ENCODE measurements at regions not wholly inside any gene's neighbourhood (a gene's known extent, or its start where the extent isn't known, plus 50 kb on each side); places are given as distances from the start of the nearest gene placed in this dataset.

- H2BK5ac ChIP-seq (ENCODE audit: low read depth, low read length, poor library complexity, severe bottlenecking), result no peak overlapping the region
- H3K27ac ChIP-seq (ENCODE audit: low read length, poor library complexity, severe bottlenecking), result no peak overlapping the region
- no peak overlapping the region for H2BK12ac ChIP-seq (ENCODE audit: low read length in 2 of 2)
- no peak overlapping the region for H3K4ac ChIP-seq (ENCODE audit: low read depth in 1 of 2, low read length in 2 of 2)
- H3K4me1 ChIP-seq (ENCODE audit: control insufficient read depth, insufficient read depth, low read depth, low read length), result no peaks in the 10 kb centered on the region
- no peak overlapping the region for H2BK120ac ChIP-seq (ENCODE audit: low read depth, low read length)
- no peak overlapping the region for H3K4me3 ChIP-seq (ENCODE audit: insufficient read depth in 1 of 2, low read depth in 1 of 2, low read length in 2 of 2)
- DNase-seq, result no peak
- H3K14ac ChIP-seq (ENCODE audit: low read length in 2 of 2), result no peak overlapping the region
- H3K79me1 ChIP-seq (replicated peaks; ENCODE audit: low read length, poor library complexity, severe bottlenecking), result no peaks in the 10 kb centered on the region
- no peak overlapping the region for H3K4me2 ChIP-seq (ENCODE audit: low read length, poor library complexity, severe bottlenecking)
- no peaks in the 10 kb centered on the region for H3K36me3 ChIP-seq (ENCODE audit: control insufficient read depth in 1 of 2, insufficient read depth in 2 of 2, low read depth in 1 of 2, low read length in 2 of 2)
- H4K8ac ChIP-seq (ENCODE audit: low read length), result no peak overlapping the region
- H3K18ac ChIP-seq (ENCODE audit: low read depth in 1 of 2, low read length in 2 of 2), result no peak overlapping the region
- H2AFZ ChIP-seq (ENCODE audit: low read depth, low read length), result no peak overlapping the region
- H3K9ac ChIP-seq (ENCODE audit: low read length), result no peak overlapping the region
- no peaks in the 10 kb centered on the region for H3K27me3 ChIP-seq (ENCODE audit: control insufficient read depth in 1 of 2, insufficient read depth in 1 of 2, low read length in 2 of 2)
- H2BK15ac ChIP-seq (ENCODE audit: low read depth, poor library complexity, severe bottlenecking), result no peak overlapping the region
- no peak overlapping the region for H3K23ac ChIP-seq (ENCODE audit: low read length in 2 of 2)
- H4K91ac ChIP-seq (ENCODE audit: low read length), result no peak overlapping the region
- no peak overlapping the region for H2AK5ac ChIP-seq (ENCODE audit: low read length, severe bottlenecking)
- H3K9me3 ChIP-seq (ENCODE audit: control insufficient read depth, low read length), result peaks cover 6% of the 10 kb centered on the region
Measured at GRCh38 chr11:90874281-90874680, 651.4 kb upstream of the CHORDC1 start.

- H3K27me3 ChIP-seq (ENCODE audit: control insufficient read depth in 1 of 2, insufficient read depth in 1 of 2, low read length in 2 of 2), result no peaks in the 10 kb centered on the region
- H2BK120ac ChIP-seq (ENCODE audit: low read depth, low read length), result no peak overlapping the region
- H2AK5ac ChIP-seq (ENCODE audit: low read length, severe bottlenecking), result no peak overlapping the region
- no peak overlapping the region for H4K8ac ChIP-seq (ENCODE audit: low read length)
- no peak for DNase-seq
- no peak overlapping the region for H2BK15ac ChIP-seq (ENCODE audit: low read depth, poor library complexity, severe bottlenecking)
- H3K9me3 ChIP-seq (ENCODE audit: control insufficient read depth, low read length), result peaks cover 2% of the 10 kb centered on the region
- H3K4me2 ChIP-seq (ENCODE audit: low read length, poor library complexity, severe bottlenecking), result no peak overlapping the region
- no peak overlapping the region for H3K4ac ChIP-seq (ENCODE audit: low read depth in 1 of 2, low read length in 2 of 2)
- no peak overlapping the region for H2AFZ ChIP-seq (ENCODE audit: low read depth, low read length)
- H3K36me3 ChIP-seq (ENCODE audit: control insufficient read depth in 1 of 2, insufficient read depth in 2 of 2, low read depth in 1 of 2, low read length in 2 of 2), result no peaks in the 10 kb centered on the region
- H2BK5ac ChIP-seq (ENCODE audit: low read depth, low read length, poor library complexity, severe bottlenecking), result no peak overlapping the region
- H3K9ac ChIP-seq (ENCODE audit: low read length), result no peak overlapping the region
- H3K4me1 ChIP-seq (ENCODE audit: control insufficient read depth, insufficient read depth, low read depth, low read length), result no peaks in the 10 kb centered on the region
- no peaks in the 10 kb centered on the region for H3K79me1 ChIP-seq (replicated peaks; ENCODE audit: low read length, poor library complexity, severe bottlenecking)
- no peak overlapping the region for H3K4me3 ChIP-seq (ENCODE audit: insufficient read depth in 1 of 2, low read depth in 1 of 2, low read length in 2 of 2)
- H3K18ac ChIP-seq (ENCODE audit: low read depth in 1 of 2, low read length in 2 of 2), result no peak overlapping the region
- H3K14ac ChIP-seq (ENCODE audit: low read length in 2 of 2), result no peak overlapping the region
- no peak overlapping the region for H4K91ac ChIP-seq (ENCODE audit: low read length)
- no peak overlapping the region for H2BK12ac ChIP-seq (ENCODE audit: low read length in 2 of 2)
- H3K27ac ChIP-seq (ENCODE audit: low read length, poor library complexity, severe bottlenecking), result no peak overlapping the region
- no peak overlapping the region for H3K23ac ChIP-seq (ENCODE audit: low read length in 2 of 2)
Measured at GRCh38 chr11:90867416-90867815, 644.6 kb upstream of the CHORDC1 start.

- no peak overlapping the region for H2AK5ac ChIP-seq (ENCODE audit: low read length, severe bottlenecking)
- H3K27me3 ChIP-seq (ENCODE audit: control insufficient read depth in 1 of 2, insufficient read depth in 1 of 2, low read length in 2 of 2), result no peaks in the 10 kb centered on the region
- H3K79me1 ChIP-seq (replicated peaks; ENCODE audit: low read length, poor library complexity, severe bottlenecking), result no peaks in the 10 kb centered on the region
- H3K23ac ChIP-seq (ENCODE audit: low read length in 2 of 2), result no peak overlapping the region
- no peak overlapping the region for H3K4me3 ChIP-seq (ENCODE audit: insufficient read depth in 1 of 2, low read depth in 1 of 2, low read length in 2 of 2)
- no peak overlapping the region for H2BK120ac ChIP-seq (ENCODE audit: low read depth, low read length)
- H3K18ac ChIP-seq (ENCODE audit: low read depth in 1 of 2, low read length in 2 of 2), result no peak overlapping the region
- no peaks in the 10 kb centered on the region for H3K9me3 ChIP-seq (ENCODE audit: control insufficient read depth, low read length)
- H3K4ac ChIP-seq (ENCODE audit: low read depth in 1 of 2, low read length in 2 of 2), result no peak overlapping the region
- no peaks in the 10 kb centered on the region for H3K4me1 ChIP-seq (ENCODE audit: control insufficient read depth, insufficient read depth, low read depth, low read length)
- no peak overlapping the region for H3K9ac ChIP-seq (ENCODE audit: low read length)
- H2BK15ac ChIP-seq (ENCODE audit: low read depth, poor library complexity, severe bottlenecking), result no peak overlapping the region
- H3K4me2 ChIP-seq (ENCODE audit: low read length, poor library complexity, severe bottlenecking), result no peak overlapping the region
- H4K8ac ChIP-seq (ENCODE audit: low read length), result no peak overlapping the region
- DNase-seq, result no peak
- no peak overlapping the region for H2BK12ac ChIP-seq (ENCODE audit: low read length in 2 of 2)
- H4K91ac ChIP-seq (ENCODE audit: low read length), result no peak overlapping the region
- no peaks in the 10 kb centered on the region for H3K36me3 ChIP-seq (ENCODE audit: control insufficient read depth in 1 of 2, insufficient read depth in 2 of 2, low read depth in 1 of 2, low read length in 2 of 2)
- no peak overlapping the region for H3K14ac ChIP-seq (ENCODE audit: low read length in 2 of 2)
- no peak overlapping the region for H2AFZ ChIP-seq (ENCODE audit: low read depth, low read length)
- WGBS, result no CpG with 5 or more reads among the region's 1 CpG
- H2BK5ac ChIP-seq (ENCODE audit: low read depth, low read length, poor library complexity, severe bottlenecking), result no peak overlapping the region
- no peak overlapping the region for H3K27ac ChIP-seq (ENCODE audit: low read length, poor library complexity, severe bottlenecking)
Measured at GRCh38 chr11:90856790-90857189, 633.9 kb upstream of the CHORDC1 start.

GRCh38 chr11:90855531-90855930 is 632.7 kb upstream of the CHORDC1 start:
- Histone ChIP-seq H2BK15ac (ENCODE audit: low read depth, poor library complexity, severe bottlenecking) (no peak overlapping the region), H3K4me2 (ENCODE audit: low read length, poor library complexity, severe bottlenecking) (no peak overlapping the region), H3K9me3 (ENCODE audit: control insufficient read depth, low read length) (no peaks in the 10 kb centered on the region), H4K8ac (ENCODE audit: low read length) (no peak overlapping the region), H3K4ac (ENCODE audit: low read depth in 1 of 2, low read length in 2 of 2) (no peak overlapping the region), H2AFZ (ENCODE audit: low read depth, low read length) (no peak overlapping the region), H2BK12ac (ENCODE audit: low read length in 2 of 2) (no peak overlapping the region), H3K14ac (ENCODE audit: low read length in 2 of 2) (no peak overlapping the region), H3K4me3 (ENCODE audit: insufficient read depth in 1 of 2, low read depth in 1 of 2, low read length in 2 of 2) (no peak overlapping the region), H3K18ac (ENCODE audit: low read depth in 1 of 2, low read length in 2 of 2) (no peak overlapping the region), H3K9ac (ENCODE audit: low read length) (no peak overlapping the region), H2BK120ac (ENCODE audit: low read depth, low read length) (no peak overlapping the region), H3K27ac (ENCODE audit: low read length, poor library complexity, severe bottlenecking) (no peak overlapping the region), H3K27me3 (ENCODE audit: control insufficient read depth in 1 of 2, insufficient read depth in 1 of 2, low read length in 2 of 2) (no peaks in the 10 kb centered on the region), H4K91ac (ENCODE audit: low read length) (no peak overlapping the region), H2BK5ac (ENCODE audit: low read depth, low read length, poor library complexity, severe bottlenecking) (no peak overlapping the region), H3K36me3 (ENCODE audit: control insufficient read depth in 1 of 2, insufficient read depth in 2 of 2, low read depth in 1 of 2, low read length in 2 of 2) (no peaks in the 10 kb centered on the region), H3K79me1 (replicated peaks; ENCODE audit: low read length, poor library complexity, severe bottlenecking) (no peaks in the 10 kb centered on the region), H2AK5ac (ENCODE audit: low read length, severe bottlenecking) (no peak overlapping the region), H3K23ac (ENCODE audit: low read length in 2 of 2) (no peak overlapping the region), H3K4me1 (ENCODE audit: control insufficient read depth, insufficient read depth, low read depth, low read length) (no peaks in the 10 kb centered on the region)
- 81% methylated on average over 2 of the region's 4 CpGs for WGBS
- no peak for DNase-seq

Data from mesenchymal stem cell (in vitro differentiated cells and primary cell).